MM.1S (cell line): ENCODE measurements at regions not wholly inside any gene's neighbourhood (a gene's known extent, or its start where the extent isn't known, plus 50 kb on each side); places are given as distances from the start of the nearest gene placed in this dataset.

Experiments used
- EZH2 ChIP-seq: fragments of 300-600 bp; sonication (generic); optimal IDR thresholded peaks from 2 replicates; pipeline ENCODE3; 2017; ENCODE audit warnings: low read depth, mild to moderate bottlenecking, antibody characterized with exemption, low read length, mixed read lengths
- EZH2phosphoT487 ChIP-seq: fragments of 300-600 bp; sonication (generic); IDR thresholded peaks from 2 replicates; pipeline ENCODE4 v1.6.1; 2018; ENCODE audit warnings: antibody characterized with exemption, low read length
- TF ChIP-seq, protein P1 (sequence below): fragments of 300-600 bp; sonication (generic); IDR thresholded peaks from 2 replicates; pipeline ENCODE4 v1.5.1; 2016; ENCODE audit warnings: antibody characterized with exemption, low read length, mixed read lengths

DNA sequence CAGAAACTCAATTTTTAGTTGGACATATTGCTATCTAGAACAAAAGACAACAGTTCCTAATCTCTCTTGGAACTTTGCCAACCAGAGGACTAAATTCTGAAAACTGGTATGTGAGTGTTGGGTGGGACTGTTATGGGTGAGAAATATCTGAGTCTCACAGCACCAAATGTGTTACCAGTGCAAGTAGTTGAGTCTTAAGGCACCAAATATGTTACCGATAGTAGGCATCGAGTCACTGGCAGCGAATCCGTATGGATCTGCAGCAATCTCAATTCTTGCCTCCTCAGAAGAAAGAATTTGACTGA is 575.2 kb downstream of the DACH1 start:
- TF ChIP-seq, protein P1, sequence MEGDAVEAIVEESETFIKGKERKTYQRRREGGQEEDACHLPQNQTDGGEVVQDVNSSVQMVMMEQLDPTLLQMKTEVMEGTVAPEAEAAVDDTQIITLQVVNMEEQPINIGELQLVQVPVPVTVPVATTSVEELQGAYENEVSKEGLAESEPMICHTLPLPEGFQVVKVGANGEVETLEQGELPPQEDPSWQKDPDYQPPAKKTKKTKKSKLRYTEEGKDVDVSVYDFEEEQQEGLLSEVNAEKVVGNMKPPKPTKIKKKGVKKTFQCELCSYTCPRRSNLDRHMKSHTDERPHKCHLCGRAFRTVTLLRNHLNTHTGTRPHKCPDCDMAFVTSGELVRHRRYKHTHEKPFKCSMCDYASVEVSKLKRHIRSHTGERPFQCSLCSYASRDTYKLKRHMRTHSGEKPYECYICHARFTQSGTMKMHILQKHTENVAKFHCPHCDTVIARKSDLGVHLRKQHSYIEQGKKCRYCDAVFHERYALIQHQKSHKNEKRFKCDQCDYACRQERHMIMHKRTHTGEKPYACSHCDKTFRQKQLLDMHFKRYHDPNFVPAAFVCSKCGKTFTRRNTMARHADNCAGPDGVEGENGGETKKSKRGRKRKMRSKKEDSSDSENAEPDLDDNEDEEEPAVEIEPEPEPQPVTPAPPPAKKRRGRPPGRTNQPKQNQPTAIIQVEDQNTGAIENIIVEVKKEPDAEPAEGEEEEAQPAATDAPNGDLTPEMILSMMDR = no peak
- TF ChIP-seq EZH2phosphoT487 (no peak), EZH2 (no peak)
